Calu3 (cell line): ENCODE measurements at regions not wholly inside any gene's neighbourhood (a gene's known extent, or its start where the extent isn't known, plus 50 kb on each side); places are given as distances from the start of the nearest gene placed in this dataset.

ENCODE experiments used
- BruUV-seq: library from RNA; stranded (reverse); fragments of 400-500 nt; replicated peaks from 2 replicates; lab custom pipeline; 2021; lab: Mats Ljungman, UMichigan
- CTCF ChIA-PET: fragments of 300-600 bp; sonication (Branson Sonifier 250); formaldehyde crosslinking; loops from one replicate; lab custom pipeline; 2022; ENCODE audit warnings: antibody characterized with exemption; lab: Charles Lee
- DNase-seq: peaks from one replicate; pipeline ENCODE4 v3.0.0; 2022
- H3K27ac Mint-ChIP-seq: one replicate; pipeline ENCODE4 v1.8.0; 2022; ENCODE audit warnings: mixed read lengths; ENCODE audit not compliant: unreplicated experiment
- H3K27me3 Mint-ChIP-seq: one replicate; pipeline ENCODE4 v1.8.0; 2022; ENCODE audit warnings: mixed read lengths; ENCODE audit not compliant: unreplicated experiment
- H3K36me3 Mint-ChIP-seq: one replicate; pipeline ENCODE4 v1.8.0; 2022; ENCODE audit warnings: mild to moderate bottlenecking, moderate library complexity, mixed read lengths; ENCODE audit not compliant: insufficient read depth, unreplicated experiment
- H3K4me1 Mint-ChIP-seq: one replicate; pipeline ENCODE4 v1.8.0; 2022; ENCODE audit warnings: mild to moderate bottlenecking, low read depth, mixed read lengths; ENCODE audit not compliant: unreplicated experiment
- H3K4me3 Mint-ChIP-seq: one replicate; pipeline ENCODE4 v1.8.0; 2022; ENCODE audit warnings: mild to moderate bottlenecking, low read depth, moderate library complexity, mixed read lengths; ENCODE audit not compliant: unreplicated experiment
- H3K9me3 Mint-ChIP-seq: one replicate; pipeline ENCODE4 v1.8.0; 2022; ENCODE audit warnings: low read depth, mixed read lengths; ENCODE audit not compliant: unreplicated experiment
- CTCF ChIP-seq: fragments of 200-600 bp; IDR thresholded peaks from one replicate; pipeline ENCODE4 v1.8.0; 2022; ENCODE audit warnings: antibody characterized with exemption; ENCODE audit not compliant: unreplicated experiment
- intact Hi-C: fragments of 100-400 bp; cut with micrococcal nuclease; formaldehyde crosslinking; loops from one replicate; pipeline ENCODE4 v1.10.0; 2022; ENCODE audit not compliant: unreplicated experiment

GRCh38 chr20:39849664-39850063 is 839.4 kb downstream of the MAFB start:
- DNase-seq = no peak
- H3K27ac Mint-ChIP-seq = no peak overlapping the region
- no peaks in the 10 kb centered on the region for H3K36me3 Mint-ChIP-seq
- no TSS peak for BruUV-seq
- intact Hi-C loops = no loop called here
- TF ChIP-seq CTCF = no peak
- CTCF ChIA-PET = no interaction called here
- no peak overlapping the region for H3K4me3 Mint-ChIP-seq
- H3K27me3 Mint-ChIP-seq = peaks cover 8% of the 10 kb centered on the region
- H3K9me3 Mint-ChIP-seq = peaks cover 11% of the 10 kb centered on the region
- no peaks in the 10 kb centered on the region for H3K4me1 Mint-ChIP-seq

GRCh38 chr20:39849171-39849570 is 839.9 kb downstream of the MAFB start:
- no TSS peak for BruUV-seq
- Mint-ChIP-seq H3K4me1 (no peaks in the 10 kb centered on the region), H3K36me3 (no peaks in the 10 kb centered on the region), H3K27me3 (peaks cover 8% of the 10 kb centered on the region), H3K27ac (no peak overlapping the region), H3K9me3 (peaks cover 11% of the 10 kb centered on the region), H3K4me3 (no peak overlapping the region)
- no peak for DNase-seq
- intact Hi-C loops = no loop called here
- no peak for TF ChIP-seq CTCF
- CTCF ChIA-PET = no interaction called here

GRCh38 chr20:39839399-39840119 is 849.5 kb downstream of the MAFB start:
- Mint-ChIP-seq H3K4me3 (no peak overlapping the region), H3K27me3 (no peaks in the 10 kb centered on the region), H3K27ac (no peak overlapping the region), H3K4me1 (no peaks in the 10 kb centered on the region), H3K36me3 (no peaks in the 10 kb centered on the region), H3K9me3 (peaks cover 13% of the 10 kb centered on the region)
- no peak for TF ChIP-seq CTCF
- CTCF ChIA-PET = no interaction called here
- no TSS peak for BruUV-seq
- no peak for DNase-seq
- intact Hi-C loops = no loop called here

DNA sequence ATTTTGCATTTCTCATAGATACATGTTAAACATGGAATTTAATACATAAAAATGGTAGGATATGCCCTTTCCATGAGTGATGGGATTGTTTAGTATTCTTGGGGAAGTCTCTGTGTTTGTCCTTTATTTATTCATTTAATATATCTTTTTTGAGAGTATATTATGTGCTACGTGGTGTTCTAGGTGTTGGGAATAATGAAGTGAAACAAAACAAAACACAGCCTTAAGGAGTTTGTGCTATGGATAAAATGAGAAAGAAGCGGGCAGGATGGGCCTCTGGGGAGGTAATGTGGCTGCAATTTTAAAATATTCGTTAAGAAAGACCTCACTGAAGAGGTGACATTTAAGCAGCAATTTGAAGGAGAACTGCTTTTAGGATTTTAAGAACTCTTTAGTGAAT is 851.5 kb downstream of the MAFB start:
- Mint-ChIP-seq H3K27ac (no peak overlapping the region), H3K27me3 (no peaks in the 10 kb centered on the region), H3K36me3 (no peaks in the 10 kb centered on the region), H3K9me3 (peaks cover 24% of the 10 kb centered on the region), H3K4me1 (no peaks in the 10 kb centered on the region), H3K4me3 (no peak overlapping the region)
- CTCF ChIA-PET = no interaction called here
- intact Hi-C loops = no loop called here
- TF ChIP-seq CTCF = no peak
- BruUV-seq = no TSS peak
- no peak for DNase-seq
